Muscle layer of colon (tissue), 2 donors: ENCODE measurements at regions not wholly inside any gene's neighbourhood (a gene's known extent, or its start where the extent isn't known, plus 50 kb on each side); places are given as distances from the start of the nearest gene placed in this dataset.

Source experiments
- H3K27ac ChIP-seq: one replicate; pipeline ENCODE4 v1.7.0; 2013; ENCODE audit warnings: low read depth, mild to moderate bottlenecking, low read length, moderate library complexity
- H3K27me3 ChIP-seq, 2 donors: one replicate each; pipeline ENCODE4 v1.7.0; 2013; ENCODE audit warnings: low read length in 2 of 2, mild to moderate bottlenecking in 2 of 2; ENCODE audit not compliant: insufficient read depth in 2 of 2, control insufficient read depth in 1 of 2
- H3K36me3 ChIP-seq: one replicate; pipeline ENCODE4 v1.7.0; 2013; ENCODE audit warnings: mild to moderate bottlenecking, low read length; ENCODE audit not compliant: insufficient read depth
- H3K4me1 ChIP-seq: one replicate; pipeline ENCODE4 v1.7.0; 2013; ENCODE audit warnings: mild to moderate bottlenecking, low read length; ENCODE audit not compliant: insufficient read depth
- H3K4me3 ChIP-seq, 2 donors: one replicate each; pipeline ENCODE4 v1.7.0; 2013; ENCODE audit warnings: low read length in 2 of 2, low read depth in 1 of 2, mild to moderate bottlenecking in 1 of 2, moderate library complexity in 1 of 2
- H3K9ac ChIP-seq: one replicate; pipeline ENCODE4 v1.7.0; 2013; ENCODE audit warnings: low read length
- H3K9me3 ChIP-seq: one replicate; pipeline ENCODE4 v1.7.0; 2013; ENCODE audit warnings: mild to moderate bottlenecking, low read length
- donor health status: abdominal sarcoma.
- donor health status: Adenocarcinoma of cecum.

DNA sequence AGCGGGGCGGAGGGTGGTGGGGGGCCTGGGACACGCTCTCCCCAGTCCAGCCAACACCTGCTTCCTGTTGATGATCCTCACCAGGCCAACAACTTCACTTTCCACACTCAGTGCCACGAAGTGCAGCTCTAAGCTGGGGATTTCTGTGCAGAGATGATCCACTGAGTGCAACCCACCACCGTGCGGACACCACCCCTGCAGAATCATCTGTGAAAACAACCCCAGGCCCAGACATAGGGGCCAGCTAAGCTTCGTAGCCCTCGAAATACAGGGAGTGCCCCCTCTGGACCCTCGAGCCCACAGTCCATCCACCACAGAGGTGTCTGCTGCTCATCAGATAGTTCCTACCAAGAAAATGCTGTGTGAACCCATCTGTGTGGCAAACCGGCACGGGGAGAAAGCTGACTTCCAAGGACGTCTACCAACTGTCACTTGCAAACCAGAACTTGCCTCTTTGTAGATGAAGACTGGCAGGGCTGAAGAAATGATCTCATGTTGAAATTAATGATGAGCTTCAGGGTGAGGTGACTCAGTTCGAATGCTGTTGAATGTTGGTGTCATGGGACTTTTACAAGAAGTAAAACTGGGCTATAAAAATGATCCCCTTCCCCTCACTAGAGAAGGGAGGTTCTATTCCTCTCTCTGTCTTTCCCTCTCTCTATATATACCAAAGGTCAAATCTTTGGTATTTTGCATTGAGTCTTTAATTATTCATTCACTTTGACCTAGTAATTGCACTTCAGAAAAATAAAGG is 73.4 kb downstream of the MYEOV start:
- H3K4me3 ChIP-seq, result no peak overlapping the region
- H3K36me3 ChIP-seq, result no peaks in the 10 kb centered on the region
- H3K9me3 ChIP-seq, result no peaks in the 10 kb centered on the region
- no peaks in the 10 kb centered on the region for H3K4me1 ChIP-seq
- H3K9ac ChIP-seq, result no peak overlapping the region
- H3K27ac ChIP-seq, result no peak overlapping the region
- no peaks in the 10 kb centered on the region for H3K27me3 ChIP-seq

DNA sequence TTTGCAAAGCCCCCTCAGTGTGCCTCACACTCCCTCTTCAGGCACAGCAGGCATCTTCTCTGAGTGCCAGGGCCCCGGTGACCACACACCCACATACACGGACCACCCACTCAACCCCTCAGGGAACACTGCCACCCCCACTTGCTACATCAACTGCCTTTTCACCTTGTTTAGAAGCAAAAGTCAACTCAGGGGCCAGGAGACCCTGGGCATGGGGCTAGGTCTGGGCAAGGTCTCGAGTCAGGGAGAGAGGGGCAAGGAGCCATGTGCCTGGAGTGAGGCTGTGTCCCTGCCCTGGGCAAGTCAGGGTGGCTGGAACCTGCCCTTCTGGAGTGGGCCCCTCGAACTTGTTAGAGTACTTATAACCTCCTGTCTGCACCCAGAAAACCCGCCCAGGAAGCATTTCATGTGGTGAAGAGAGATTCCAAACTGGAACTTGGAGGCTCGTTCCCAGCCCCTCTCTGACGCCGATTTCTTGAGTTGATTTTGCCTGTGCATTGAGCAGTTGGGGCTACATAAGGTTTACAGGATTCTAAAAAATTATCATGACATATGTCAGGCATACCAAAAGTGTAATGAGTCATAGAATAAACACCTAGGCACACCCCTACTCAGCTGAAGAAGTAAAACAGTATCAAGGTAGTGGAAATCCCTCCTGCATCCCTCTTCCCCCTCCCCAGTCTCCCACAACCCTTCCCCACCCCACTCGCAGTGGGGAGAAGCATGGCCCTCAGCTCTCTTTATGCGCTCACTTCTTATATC is 74.3 kb downstream of the MYEOV start:
- H3K4me3 ChIP-seq, result no peak overlapping the region
- H3K36me3 ChIP-seq, result no peaks in the 10 kb centered on the region
- H3K4me1 ChIP-seq, result no peaks in the 10 kb centered on the region
- no peaks in the 10 kb centered on the region for H3K9me3 ChIP-seq
- no peak overlapping the region for H3K9ac ChIP-seq
- no peaks in the 10 kb centered on the region for H3K27me3 ChIP-seq
- H3K27ac ChIP-seq, result no peak overlapping the region

- no peak overlapping the region for H3K4me3 ChIP-seq
- no peak overlapping the region for H3K27ac ChIP-seq
- H3K9ac ChIP-seq, result no peak overlapping the region
- no peaks in the 10 kb centered on the region for H3K9me3 ChIP-seq
- H3K4me1 ChIP-seq, result no peaks in the 10 kb centered on the region
- no peaks in the 10 kb centered on the region for H3K27me3 ChIP-seq
- H3K36me3 ChIP-seq, result no peaks in the 10 kb centered on the region
These were observed 75.4 kb downstream of the MYEOV start for GRCh38 chr11:69369210-69369825.

DNA sequence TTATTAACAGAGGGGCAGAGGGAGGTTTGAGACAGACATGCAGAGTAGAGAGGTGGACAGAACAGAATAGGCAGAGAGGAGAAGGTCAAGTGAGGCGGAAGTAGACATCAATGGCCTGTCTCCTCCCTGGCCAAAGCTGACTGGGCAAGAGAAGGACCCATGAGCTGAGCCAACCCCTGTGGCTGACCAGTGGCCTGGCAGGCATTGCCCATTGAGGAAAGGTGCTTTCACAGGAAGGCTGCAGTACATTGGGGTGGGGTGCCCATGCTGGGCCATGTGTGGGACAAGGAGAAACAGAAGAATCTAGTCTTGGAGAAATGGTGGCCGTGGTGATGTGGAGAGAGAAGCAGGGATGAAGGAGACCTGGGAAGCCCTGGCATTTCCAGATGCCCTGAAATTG is 76.0 kb downstream of the MYEOV start:
- H3K9ac ChIP-seq, result no peak overlapping the region

GRCh38 chr11:69370984-69371709 is 77.2 kb downstream of the MYEOV start:
- no peak overlapping the region for H3K27ac ChIP-seq

More for the DNA sequence above, 76.0 kb downstream of the MYEOV start:
- Histone ChIP-seq H3K4me1 (no peaks in the 10 kb centered on the region), H3K36me3 (no peaks in the 10 kb centered on the region), H3K9me3 (no peaks in the 10 kb centered on the region), H3K27me3 (no peaks in the 10 kb centered on the region), H3K27ac (no peak overlapping the region), H3K4me3 (no peak overlapping the region)

DNA sequence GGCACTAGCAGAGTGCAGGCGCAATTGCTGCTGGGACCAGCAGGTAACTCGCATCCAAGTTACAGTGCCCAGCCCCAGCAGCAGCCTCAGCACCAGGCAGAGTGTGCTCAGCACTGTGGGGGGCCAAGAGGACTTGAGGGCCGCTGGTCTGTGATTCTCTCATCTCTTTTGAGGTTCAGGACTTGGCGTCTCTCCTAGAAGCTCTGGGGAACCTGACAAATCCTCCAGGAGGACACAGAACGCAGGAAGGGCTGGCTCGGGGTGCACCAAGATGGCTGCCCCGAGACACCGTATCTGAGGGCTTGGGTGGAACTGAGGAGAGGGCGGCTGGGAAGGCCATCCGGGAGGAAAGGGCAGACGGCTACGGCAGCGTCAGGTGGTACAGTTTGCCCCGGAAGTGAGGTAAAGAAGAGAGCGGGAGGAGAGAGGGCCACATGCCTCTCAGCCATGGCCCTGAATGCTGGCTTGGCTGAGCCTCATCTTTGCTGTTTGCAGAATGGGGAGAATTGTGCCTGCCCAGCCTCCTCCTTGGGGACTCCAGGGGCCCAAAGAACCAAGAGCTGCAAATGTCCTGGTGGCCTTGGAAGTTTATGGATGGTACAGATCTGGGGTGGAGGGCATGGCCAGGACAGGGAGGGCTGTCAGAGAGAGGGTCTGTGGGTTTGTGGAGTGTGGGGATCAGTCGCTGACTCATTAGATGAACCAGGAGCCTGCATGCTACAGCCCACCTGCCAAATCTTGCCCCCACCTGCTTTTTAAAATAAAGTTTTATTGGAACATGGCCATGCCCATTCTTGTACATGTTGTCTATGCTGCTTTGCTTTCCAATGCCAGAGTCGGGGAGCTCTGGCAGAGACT is 78.0 kb downstream of the MYEOV start:
- Histone ChIP-seq H3K36me3 (no peaks in the 10 kb centered on the region), H3K9ac (no peak overlapping the region), H3K4me1 (no peaks in the 10 kb centered on the region), H3K4me3 (no peak overlapping the region), H3K9me3 (no peaks in the 10 kb centered on the region), H3K27ac (no peak overlapping the region), H3K27me3 (peaks cover 0 to 4% of the 10 kb centered on the region in 2 donors)

More at GRCh38 chr11:69370984-69371709, 77.2 kb downstream of the MYEOV start:
- Histone ChIP-seq H3K9me3 (no peaks in the 10 kb centered on the region), H3K4me3 (no peak overlapping the region), H3K4me1 (no peaks in the 10 kb centered on the region), H3K36me3 (no peaks in the 10 kb centered on the region), H3K27me3 (no peaks in the 10 kb centered on the region), H3K9ac (no peak overlapping the region)

- H3K27ac ChIP-seq, result no peak overlapping the region
- no peaks in the 10 kb centered on the region for H3K4me1 ChIP-seq
- no peak overlapping the region for H3K4me3 ChIP-seq
- H3K36me3 ChIP-seq, result no peaks in the 10 kb centered on the region
- no peak overlapping the region for H3K9ac ChIP-seq
- peaks cover 0 to 4% of the 10 kb centered on the region in 2 donors for H3K27me3 ChIP-seq
- no peaks in the 10 kb centered on the region for H3K9me3 ChIP-seq
These were observed 78.8 kb downstream of the MYEOV start for GRCh38 chr11:69372589-69373250.

DNA sequence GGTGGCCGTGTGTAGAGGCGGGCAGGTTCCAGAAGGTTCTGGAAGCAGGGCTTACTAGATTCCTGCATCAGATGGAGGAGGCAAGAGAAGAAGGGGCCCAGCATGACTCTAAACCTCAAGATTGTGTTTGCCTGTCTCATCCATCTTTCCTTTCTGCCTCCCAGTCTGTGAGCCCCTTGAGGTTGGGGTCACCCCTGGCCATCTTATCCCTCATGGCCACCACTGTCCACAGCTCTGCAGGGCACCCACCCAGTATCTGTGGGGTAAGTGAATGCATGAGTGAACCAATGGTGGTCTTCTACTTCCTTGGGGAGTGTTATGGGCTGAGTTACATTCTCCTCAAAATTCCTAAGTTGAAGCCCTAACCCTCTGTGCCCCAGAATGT is 79.3 kb downstream of the MYEOV start:
- Histone ChIP-seq H3K27ac (no peak overlapping the region), H3K36me3 (no peaks in the 10 kb centered on the region), H3K27me3 (peaks cover 0 to 4% of the 10 kb centered on the region in 2 donors), H3K4me1 (no peaks in the 10 kb centered on the region), H3K4me3 (no peak overlapping the region), H3K9me3 (no peaks in the 10 kb centered on the region), H3K9ac (no peak overlapping the region)

DNA sequence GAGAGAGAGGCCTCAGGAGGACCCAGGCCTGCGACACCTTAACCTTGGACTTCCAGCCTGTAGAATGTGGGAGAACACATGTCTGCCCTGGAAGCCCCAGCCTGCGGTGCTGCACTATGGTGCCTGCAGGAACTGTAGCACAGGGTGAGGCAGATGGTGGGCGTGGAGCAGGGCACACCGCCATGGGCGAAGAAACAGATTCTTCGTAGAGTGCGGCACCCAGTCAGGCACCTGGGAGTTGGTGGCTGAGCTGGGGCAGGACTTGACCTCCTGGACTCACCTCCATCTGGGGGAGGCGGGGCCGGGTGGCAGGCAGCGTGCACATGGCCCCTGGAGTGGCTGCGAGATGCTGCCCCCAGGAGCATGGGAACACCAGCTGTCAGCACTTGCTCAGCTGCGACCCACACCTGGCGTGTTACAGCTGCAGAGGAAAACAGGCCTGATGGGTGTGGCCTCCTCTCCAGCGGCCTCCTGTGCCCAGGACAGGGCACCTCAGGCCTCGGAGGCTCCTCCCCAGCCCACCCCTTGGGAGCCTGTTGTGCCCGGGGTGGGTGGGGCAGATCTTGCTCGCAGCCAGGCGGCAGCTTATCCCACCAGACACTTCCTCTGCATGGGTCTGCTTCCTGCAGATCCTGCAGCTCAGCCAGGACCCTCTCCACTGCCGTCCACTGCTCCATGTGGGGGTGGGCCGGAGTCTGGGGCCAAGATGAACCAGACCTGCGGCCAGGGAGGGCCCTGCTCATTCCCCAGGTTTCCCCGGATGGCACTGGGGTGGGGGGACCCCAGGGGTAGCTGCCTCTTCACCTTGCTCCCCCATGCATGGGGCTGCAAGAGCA is 80.4 kb downstream of the MYEOV start:
- Histone ChIP-seq H3K36me3 (no peaks in the 10 kb centered on the region), H3K9ac (no peak overlapping the region), H3K27ac (no peak overlapping the region), H3K9me3 (no peaks in the 10 kb centered on the region), H3K4me3 (no peak overlapping the region), H3K4me1 (no peaks in the 10 kb centered on the region), H3K27me3 (peaks cover 0 to 4% of the 10 kb centered on the region in 2 donors)

DNA sequence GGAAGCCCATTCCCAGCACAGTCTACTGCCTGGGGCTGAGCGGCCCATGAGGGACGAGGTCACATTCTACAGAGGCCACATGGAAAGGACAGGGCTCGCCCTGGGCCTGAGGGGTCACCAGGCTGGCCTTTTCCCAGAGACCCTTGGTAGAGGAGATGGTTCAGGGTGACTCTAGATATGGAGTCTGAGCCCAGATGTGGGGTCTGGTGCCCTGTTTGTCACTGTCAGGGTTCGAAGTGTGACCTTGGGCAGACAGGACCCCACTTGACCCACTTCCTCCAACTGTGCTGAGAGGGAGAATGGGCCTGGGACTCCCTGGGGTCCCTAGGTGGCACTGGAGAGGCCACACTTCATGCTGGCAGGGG is 81.0 kb downstream of the MYEOV start:
- H3K4me3 ChIP-seq, result no peak overlapping the region
- no peaks in the 10 kb centered on the region for H3K36me3 ChIP-seq
- H3K9me3 ChIP-seq, result no peaks in the 10 kb centered on the region
- no peaks in the 10 kb centered on the region for H3K4me1 ChIP-seq
- H3K27me3 ChIP-seq, result peaks cover 0 to 4% of the 10 kb centered on the region in 2 donors
- no peak overlapping the region for H3K9ac ChIP-seq
- H3K27ac ChIP-seq, result no peak overlapping the region
